ENCODE measurements at regions not wholly inside any gene's neighbourhood (a gene's known extent, or its start where the extent isn't known, plus 50 kb on each side); places are given as distances from the start of the nearest gene placed in this dataset.

DNA sequence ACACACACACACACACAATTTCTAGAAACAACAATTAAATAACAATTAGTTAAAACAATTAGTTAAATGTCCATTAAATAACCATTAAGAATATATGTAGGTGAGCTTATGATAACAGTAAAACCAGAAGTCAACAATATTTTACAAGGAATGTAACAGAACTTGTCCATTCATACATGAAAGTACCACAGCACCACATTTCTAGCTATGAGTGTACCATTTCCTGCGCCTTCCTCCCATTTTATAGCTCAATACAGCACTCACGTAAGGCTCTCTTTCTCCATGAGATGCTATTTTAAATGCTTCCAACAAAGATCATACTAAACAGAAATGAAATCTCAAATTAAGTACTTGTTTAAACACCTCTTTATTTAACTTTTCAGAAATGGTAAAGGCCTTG lies 367.3 kb upstream of the ZWINT start:
- no peak for DNase-seq

DNA sequence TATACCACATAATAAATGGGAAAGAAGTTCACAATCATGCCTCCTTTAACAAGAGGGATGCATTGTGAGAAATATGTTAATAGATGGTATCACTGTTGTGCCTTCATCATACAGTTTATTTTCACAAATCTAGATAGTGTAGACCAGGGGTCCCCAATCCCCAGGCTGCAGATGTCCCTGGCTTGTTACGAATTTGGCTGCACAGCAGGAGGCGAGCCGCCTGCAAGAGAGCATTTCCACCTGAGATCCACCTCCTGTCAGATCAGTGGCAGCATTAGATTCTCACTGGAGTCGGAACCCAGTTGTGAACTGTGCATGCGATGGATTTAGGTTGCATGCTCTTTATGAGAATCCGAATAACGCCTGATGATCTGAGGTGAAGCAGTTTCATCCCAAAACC lies 361.9 kb upstream of the ZWINT start:
- DNase-seq = no peak

DNA sequence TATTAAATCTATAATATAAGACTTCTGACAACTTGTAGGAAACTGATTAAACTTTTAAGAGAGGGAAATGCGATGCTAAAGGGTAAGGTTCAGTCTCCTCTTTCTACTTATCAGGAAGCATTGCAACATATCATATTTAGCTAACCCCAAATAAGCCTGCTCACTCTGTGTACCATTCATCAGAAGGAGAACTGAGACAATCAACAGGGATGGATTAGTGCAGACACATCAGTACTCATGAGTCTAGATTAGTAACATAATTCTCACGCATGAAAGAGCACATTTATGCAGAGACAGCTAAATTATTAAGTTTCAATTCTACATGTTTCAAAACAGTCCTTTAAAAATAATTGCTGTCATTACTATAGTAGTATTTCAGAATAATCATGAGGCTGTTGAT lies 354.2 kb upstream of the ZWINT start:
- DNase-seq = no peak

DNA sequence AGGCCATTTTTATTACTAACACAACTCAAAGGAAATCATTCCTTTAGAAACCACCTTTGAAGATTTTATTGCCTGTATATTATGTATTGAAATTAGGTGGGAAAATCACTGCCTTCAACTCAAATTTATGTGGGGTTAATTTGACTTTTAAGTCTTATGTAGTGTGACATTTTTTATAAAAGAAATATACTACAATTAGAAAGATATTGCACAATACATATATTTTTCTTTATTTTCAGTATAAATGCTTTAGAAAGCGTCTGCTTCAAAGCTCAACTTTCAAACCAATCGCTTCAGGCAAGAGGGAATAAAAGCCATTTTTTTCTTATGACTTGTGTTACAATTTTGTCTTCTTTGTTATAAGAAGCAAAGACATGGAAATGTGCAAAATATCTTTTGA lies 337.4 kb upstream of the ZWINT start:
- no peak for DNase-seq

DNA sequence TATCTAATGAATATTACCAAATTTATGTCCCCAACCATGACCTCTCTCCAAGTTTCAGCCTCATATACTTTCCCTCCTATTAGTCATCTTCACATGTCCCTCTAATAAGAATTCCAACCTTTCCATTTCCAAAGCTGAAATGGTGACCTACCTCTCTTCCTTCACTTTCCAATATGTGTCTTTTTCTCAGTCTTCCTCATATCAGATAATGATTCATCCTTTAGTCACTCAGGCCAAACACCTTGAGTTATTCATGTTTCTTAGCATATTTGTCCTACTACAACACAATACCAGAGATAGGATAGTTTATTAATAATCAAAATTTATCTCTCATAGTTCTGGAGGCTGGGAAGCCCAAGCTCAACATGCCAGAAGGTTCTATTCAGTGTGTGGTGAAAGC lies 318.5 kb upstream of the ZWINT start:
- no peak for DNase-seq

DNA sequence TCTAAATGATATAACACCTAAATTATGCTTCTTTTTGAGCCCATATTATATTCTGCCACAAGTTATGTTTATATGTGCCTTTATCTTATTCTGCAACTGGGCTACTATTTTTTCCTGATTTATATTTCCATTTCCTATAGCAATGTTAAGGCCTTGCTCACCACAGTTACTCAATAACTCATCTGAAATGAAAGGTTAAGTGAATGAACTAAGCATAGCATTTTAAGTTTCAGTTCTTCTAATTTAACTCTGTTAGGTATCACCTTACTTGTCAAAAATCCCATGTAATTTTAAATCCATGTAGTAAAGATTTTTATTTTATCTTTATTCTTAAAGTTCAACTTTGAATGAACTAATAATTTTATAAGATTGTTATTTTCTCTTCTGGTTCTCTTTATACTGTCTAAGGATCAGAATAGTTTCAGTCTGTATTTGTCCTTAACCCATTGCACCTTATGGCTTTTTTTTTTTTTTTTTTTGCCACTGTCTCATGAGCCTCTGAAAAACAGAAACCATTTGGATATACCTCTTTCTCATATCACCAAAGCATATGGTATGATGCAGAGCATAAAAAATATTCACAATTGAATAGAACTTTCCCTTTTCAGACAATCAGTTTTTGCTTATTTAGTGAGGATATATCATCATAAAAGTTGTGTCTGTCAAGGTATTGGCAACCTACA lies 301.8 kb upstream of the ZWINT start:
- DNase-seq = no peak

DNA sequence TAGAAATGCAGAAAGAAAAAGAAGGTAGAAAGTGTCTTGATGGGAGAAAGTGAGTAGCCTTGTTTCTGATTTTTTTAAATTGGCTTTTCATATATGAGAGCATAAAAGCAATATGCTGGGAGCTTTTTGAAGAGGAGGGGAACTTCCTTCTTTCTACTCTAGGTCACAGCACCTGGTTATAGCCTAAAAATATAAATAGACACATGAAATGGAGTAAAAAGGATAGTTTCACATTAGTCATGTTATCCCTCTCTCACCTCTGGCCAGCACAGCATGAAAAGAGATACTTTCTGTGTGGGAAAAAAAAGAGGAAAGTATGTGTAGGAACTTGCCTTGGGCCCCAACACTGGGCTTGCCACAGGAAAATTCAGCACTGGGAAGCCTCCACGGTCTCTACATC lies 292.2 kb upstream of the ZWINT start:
- no peak for DNase-seq

DNA sequence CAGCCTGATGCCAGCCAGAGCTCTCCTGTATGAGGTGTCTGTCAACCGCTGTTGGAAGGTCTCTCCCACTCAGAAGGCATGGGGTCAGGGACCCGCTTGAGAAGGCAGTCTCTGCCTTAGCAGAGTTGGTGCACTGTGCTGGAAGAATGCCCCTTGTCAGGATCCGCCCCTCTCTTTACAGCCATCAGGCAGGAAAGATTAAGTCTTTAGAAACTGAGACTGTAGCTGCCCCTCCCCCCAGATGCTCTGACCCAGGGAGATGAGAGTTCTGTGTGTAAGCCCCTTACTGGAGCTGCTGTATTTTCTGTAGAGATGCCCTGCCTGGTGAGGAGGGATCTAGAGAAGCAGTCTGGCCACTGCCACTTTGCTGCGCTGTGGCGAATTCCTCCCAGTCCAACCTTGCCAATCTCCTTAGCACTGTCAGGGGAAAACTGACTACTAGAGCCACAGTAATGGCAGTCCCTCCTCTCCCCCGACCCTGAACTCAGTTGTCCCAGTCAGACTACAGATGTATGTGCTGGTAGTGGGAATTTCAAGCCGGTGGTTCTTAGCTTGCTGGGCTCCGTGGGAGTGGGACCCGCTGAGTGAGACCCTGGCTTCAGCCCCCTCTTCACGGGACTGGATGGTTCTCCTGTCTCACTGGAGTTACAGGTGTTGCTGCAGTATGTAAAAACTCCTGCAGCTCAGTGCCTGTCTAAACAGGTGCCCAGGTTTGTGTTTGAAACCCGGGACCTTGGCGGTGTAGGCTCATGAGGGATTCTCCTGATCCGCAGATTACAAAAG lies 285.5 kb upstream of the ZWINT start:
- DNase-seq = no peak

DNA sequence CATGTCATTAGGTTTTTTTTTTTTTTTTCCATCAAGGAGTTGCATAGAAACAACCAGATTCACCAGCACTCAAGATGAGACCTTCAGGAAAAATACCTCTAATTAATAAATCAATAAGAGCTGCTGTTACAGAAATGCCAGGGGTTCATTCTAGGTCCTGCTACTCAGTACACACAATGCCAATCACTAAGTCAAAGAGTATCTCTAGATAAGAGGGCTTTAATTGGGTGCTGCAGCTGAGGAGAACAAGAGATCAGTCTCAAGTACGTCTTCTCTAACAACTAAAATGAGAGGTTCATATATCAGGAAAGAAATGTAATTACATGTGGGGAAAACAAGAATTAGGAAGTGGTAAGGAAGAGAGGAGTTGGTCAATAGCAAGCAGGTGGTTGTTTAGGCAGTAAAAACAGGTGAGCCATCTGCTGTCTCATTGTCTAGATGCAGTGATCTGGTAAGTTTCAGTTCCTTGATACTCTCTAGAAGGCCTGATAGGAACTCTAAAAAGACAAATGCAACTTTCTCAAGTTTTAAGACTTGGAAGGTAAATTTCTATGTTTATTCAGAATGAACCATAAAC lies 272.9 kb upstream of the ZWINT start:
- no peak for DNase-seq

DNA sequence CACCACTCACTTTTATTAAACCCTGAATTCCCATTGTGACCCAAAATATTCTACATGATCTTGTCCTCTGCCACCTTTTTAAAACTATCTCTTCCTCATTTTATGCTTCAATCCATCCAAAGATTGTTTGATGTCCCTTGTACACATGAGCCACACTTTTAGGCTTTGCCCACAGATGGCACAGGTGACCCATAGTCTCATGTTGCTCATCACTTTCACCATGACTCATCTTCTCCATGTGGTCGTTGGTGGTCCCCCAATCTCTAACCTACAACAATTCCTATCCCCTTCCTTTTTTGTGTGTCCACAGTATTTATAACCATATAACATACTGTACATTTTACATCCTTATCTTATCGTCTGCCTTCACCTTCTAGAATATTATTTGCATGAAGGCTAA lies 271.5 kb upstream of the ZWINT start:
- DNase-seq = no peak

DNA sequence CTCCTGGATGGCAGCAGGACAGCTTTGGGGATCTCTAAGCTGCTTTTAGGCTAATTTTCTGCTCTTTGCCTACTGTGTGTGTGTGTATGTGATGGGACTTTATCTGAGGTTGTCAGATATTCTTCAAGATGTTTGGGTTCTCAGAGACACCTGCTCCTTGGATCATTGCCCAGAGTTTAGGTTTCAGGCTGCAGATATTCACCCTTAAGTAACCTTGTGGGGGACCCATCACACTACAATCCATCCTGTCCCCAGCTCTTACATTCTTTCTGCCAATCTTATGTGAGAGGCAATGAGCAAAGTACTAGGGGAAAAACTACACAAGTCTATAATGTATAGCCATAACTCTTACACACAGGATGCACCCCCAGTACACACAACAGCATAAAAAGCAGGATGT lies 263.0 kb upstream of the ZWINT start:
- DNase-seq = no peak

DNA sequence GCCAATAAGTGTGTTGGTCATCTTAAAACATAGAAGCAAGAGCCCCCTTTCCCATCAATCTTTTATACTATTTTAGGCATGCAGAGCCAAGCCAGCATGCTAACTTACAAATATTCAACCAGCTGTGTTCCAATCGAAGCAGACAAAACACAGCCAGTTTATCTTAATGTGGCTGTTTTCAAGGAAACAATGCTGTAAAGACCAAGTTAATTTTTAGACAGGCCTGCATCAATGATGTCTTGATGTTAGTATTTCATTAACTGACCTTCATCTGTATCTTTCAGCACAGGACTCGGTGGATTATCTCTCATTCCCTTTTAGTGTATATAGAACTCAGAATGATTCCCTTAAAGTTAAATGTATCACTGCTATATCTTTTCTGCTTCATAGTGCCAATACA lies 262.0 kb upstream of the ZWINT start:
- DNase-seq = no peak

DNA sequence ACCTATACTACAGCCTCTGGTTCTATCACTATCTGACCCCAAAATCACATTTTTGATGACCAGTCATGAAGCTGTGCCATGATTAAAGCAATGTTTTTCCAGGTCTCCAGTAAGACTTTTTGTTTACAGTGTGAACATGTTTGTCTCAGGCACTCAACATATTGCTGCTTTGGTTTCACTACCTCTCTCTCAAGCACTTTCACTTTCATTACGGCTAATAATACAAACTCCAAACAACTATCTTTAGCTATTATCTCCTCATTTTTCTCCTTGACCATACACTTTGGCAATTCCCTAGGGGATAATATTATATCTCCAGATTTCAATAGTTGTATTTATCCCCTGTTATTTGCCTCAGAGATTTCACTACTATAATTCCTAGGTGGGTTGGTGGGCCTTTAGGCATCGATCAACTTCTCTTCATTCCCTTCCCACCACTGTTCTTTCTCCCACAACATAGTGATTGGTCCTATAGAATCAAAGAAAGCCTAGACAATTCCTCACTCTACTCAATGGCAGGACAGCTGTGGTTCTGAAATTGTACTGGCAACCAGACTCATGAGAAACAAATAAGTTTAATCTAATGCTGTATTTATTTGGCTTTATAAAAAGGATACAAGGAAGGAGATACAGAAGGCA lies 261.4 kb upstream of the ZWINT start:
- DNase-seq = peak; percentile 13

DNA sequence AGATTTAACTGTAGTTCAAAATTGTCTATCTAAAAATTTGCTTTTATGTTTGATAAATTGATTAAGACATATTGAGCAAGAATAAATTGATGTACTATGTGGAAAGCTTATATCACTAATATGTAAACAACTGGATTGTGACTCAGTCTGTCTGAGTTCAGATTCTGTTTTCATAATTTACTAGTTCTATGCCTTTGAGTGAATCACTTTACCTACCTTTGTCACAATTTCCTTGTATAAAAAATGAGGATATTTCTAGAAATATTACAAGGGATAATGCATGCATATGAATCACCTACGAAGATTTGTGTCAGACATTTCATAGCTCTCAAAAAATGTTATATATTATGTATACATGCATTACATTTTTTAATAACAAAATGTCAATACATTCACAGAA lies 245.1 kb upstream of the ZWINT start:
- no peak for DNase-seq

DNA sequence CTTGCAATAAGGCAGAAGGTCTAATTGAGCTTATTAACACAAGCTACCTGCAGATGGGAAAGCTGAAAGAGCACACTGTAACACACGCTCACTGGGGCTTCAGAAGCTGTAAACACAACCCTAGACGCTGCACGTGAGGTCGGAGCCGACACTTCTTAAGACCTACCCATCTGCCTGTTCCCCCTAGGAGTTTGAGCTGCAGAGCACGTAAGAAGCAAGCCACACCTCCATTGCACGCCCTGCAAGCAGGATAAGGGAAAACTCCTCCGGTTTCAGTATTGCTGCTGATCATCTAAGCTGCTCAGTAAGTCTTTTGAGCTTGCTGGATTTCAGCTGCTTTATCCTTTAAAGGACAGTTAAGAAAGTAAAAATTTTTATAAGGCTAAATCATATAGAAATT lies 244.0 kb upstream of the ZWINT start:
- DNase-seq = peak; percentile 23

DNA sequence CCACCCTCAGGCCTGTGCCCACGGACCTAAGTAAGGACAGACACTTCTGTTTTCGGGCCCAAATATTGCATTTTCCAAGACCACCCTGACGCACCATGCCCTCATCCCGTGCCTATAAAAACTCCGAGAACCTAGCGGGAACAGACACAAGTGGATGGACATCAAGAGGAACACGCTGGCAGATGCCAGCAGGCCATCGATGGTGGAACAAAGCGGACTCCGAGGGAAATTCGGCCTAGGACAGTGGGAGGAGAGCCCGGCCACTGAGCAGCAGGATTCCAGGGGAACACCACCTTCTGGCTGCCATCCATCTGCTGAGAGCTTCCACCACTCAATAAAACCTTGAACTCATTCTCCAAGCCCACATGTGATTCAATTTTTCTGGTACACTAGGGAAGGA lies 243.6 kb upstream of the ZWINT start:
- no peak for DNase-seq

DNA sequence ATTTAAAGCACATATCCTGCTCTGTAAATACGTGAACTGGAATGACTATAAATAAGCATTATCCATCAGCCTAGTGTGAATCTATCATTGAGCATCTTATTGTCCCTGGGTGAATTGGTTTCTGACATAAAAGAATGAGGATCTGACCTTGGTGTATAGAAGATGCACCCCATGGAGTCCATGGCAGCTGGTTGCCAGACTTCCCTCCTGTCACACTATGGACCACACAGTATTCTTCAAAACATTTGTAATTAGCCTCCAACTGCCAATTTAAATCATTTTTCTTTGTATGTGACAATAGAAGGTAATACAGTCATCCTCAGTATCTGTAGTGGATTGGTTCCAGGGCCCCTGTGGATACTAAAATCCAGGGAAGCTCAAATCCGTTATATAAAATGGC lies 238.1 kb upstream of the ZWINT start:
- no peak for DNase-seq

DNA sequence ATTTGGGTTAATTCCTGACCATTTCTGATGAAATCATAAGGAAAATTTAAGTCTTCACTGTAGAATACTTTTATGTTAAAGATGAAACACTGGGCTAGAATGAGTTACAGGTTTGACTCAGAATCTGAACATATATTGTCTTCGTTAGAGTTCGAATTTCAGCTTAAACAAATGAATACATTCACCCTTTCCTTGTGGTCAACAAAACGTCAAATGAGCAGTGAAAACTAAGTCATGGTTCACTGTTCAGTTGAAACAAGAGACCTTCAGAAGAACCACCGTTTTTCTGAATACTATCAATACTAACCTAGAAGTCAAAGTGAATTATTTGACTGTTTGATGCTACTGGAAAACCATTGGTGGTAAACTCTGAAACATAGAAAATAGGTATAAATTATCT lies 235.2 kb upstream of the ZWINT start:
- DNase-seq = no peak

DNA sequence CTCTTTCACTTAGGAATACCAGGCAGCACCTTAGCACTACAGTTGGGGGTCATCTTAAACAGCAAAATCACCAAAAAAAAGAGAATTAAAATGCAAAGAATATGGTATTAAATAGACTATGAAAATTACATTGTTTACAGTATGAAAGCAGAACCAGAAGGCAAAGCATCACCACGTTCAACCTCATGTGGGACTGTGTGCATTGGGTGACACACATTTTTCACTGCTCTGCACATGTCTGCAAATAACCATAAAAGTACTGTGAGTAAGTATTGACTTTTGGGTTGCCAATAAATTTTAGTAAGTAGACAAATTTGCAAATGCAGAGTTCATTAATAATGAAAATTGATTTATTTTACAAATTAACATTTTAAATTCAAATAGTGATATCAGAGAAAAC lies 232.1 kb upstream of the ZWINT start:
- DNase-seq = no peak

DNA sequence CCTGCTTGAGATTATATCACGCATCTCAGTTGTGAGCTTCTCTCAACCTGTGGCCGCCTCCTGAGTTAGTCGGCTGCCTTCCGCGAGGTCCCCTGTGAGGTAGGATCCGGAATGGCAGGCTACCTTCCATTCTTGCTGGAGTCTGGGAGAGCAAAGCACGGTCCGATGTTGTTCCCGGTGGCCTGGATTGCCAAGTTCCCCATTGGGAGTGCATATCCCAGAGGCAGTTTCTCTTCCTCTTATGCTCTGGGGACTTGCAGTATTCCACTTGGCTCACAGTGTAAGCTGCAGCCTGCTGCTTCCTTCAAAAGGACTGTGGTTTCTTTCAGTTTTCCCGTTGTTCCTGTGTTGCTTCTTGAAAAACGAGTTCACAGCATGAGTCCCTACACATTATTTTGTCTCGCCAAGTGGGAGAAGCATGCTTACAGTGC lies 225.4 kb upstream of the ZWINT start:
- DNase-seq = no peak

DNA sequence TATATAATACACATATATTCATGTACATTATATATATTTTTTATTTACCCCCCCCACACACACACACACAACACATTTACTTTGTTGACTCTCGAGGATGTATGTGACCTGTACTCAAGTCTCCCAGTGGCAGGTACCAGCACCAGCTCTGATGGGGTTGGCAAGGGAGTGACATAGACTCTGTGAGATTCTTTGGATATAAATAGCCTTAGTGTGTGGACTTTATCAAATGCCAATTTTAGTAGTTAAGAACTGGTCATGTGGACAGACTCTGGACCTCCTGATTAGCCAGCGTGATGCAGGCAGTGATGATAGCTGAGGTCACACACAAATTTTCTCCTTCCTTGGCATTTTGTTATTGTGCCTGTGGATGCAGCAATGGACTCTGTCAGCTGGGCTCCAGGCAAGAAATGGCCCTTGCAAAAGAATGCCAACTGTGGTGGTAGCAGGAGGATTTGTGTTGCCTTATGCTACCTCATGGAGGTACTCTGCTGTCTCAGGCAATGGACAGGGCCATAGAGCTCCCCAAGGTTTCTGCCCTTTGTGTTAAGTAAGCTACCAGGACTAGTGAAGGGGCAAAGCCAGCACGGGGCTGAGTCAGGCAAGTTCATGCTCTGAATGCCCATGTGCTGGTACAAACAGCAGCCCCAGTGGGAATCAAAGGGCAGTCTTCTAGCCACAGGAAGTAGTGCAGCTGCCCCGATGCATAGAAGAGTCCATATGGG lies 224.6 kb upstream of the ZWINT start:
- no peak for DNase-seq

DNA sequence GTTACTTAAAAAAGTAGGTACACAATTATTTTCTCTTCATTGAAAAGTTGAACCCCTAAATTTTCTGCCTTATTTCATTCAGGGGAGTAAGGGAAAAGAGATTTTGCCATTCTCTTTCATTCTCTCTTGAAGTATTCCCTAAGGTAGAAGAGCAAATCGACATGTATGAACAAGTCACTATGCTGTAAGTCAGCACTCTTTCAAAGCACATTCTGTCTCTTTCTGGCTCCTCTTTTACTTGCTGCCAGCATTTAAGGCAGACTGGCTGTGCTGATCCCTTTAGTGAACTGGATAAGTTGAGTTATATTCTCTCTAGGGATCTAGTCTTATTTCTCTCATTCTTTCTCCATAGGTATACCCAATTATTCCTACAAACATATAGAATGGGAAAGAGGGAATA lies 222.3 kb upstream of the ZWINT start:
- DNase-seq = no peak

DNA sequence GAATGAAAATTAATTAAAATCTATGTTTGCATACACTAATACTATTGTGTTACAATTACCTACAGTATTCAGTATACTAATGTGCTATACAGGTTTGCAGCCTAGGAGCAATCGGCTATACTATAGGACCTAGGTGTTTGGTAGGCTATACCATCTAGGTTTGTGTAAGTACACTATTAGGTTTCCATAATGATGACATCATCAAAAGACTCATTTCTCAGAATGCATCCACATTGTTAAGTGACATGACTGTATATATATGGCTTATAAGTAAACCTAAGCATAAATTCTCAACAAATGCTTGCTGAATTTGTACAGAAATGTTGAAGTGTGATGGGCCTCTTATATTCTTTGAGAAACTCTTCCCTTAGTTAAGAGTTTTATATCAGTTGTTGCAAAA lies 206.5 kb upstream of the ZWINT start:
- no peak for DNase-seq
